ENCODE measurements at regions not wholly inside any gene's neighbourhood (a gene's known extent, or its start where the extent isn't known, plus 50 kb on each side); places are given as distances from the start of the nearest gene placed in this dataset.
"Not testable (repeated sequence)": the region's sequence is repeated elsewhere in the genome, so short reads cannot be mapped to it uniquely, and the experiment has no call there.

DNA sequence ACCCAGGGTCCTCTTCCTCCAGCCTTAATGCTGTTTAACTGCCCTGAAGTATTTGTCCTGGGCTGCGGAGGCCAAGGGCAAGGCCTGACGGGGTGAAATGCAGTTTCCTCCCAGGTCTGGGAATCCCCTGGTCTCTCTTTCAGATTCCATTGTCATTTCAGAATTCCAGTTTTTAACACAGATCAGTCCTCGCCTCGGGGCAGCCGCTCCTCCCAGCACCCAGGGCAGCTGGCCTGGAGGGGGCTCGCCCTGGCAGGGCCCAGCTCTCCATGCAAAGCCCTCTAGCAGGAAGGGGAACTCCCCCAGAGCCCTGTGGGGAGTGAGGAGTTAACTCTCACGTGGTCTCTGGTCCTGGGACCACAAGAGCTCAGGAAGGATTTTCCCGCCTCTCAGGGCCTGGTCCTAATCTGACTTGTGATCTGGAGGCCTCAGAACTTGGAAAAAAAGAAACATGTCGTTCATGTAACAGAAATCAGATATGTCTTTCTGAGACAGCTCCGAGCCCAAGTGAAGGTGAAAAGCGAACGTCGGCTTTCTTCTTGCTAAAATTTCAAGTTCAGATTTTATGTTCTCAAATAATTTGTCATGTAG lies 265.6 kb upstream of the SFSWAP start:
- TF ChIP-seq CTCF (IDR thresholded peaks at IDR 0.05) (no peak), POLR2A (IDR thresholded peaks at IDR 0.05) (no peak)
- Histone ChIP-seq H3K4me3 (no peak overlapping the region), H3K36me3 (no peaks in the 10 kb centered on the region), H3K27me3 (no peaks in the 10 kb centered on the region), H3K27ac (no peak overlapping the region), H3K9me3 (peaks cover 0 to 4% of the 10 kb centered on the region in 2 donors), H3K4me1 (no peaks in the 10 kb centered on the region)
- DNase-seq, result no peak
- intact Hi-C loops (cut with DNase I; ENCODE audit: low total_unique reads), result no loop called here

- no peak overlapping the region for H3K27ac ChIP-seq
- DNase-seq, result no peak
- H3K4me1 ChIP-seq, result no peaks in the 10 kb centered on the region
- no peaks in the 10 kb centered on the region for H3K27me3 ChIP-seq
- H3K4me3 ChIP-seq, result no peak overlapping the region
- TF ChIP-seq POLR2A (IDR thresholded peaks at IDR 0.05) (no peak), CTCF (IDR thresholded peaks at IDR 0.05) (no peak)
- H3K9me3 ChIP-seq, result peaks cover 0 to 4% of the 10 kb centered on the region in 2 donors
- intact Hi-C loops (cut with DNase I; ENCODE audit: low total_unique reads), result no loop called here
- no peaks in the 10 kb centered on the region for H3K36me3 ChIP-seq
These were observed 265.1 kb upstream of the SFSWAP start for GRCh38 chr12:131445795-131446194.

- H3K9me3 ChIP-seq; H3K27ac ChIP-seq; H3K27me3 ChIP-seq; H3K4me3 ChIP-seq; H3K4me1 ChIP-seq; DNase-seq; intact Hi-C loops (cut with DNase I; ENCODE audit: low total_unique reads); H3K36me3 ChIP-seq: not testable (repeated sequence)
These were observed 263.3 kb upstream of the SFSWAP start for GRCh38 chr12:131447636-131448035.

DNA sequence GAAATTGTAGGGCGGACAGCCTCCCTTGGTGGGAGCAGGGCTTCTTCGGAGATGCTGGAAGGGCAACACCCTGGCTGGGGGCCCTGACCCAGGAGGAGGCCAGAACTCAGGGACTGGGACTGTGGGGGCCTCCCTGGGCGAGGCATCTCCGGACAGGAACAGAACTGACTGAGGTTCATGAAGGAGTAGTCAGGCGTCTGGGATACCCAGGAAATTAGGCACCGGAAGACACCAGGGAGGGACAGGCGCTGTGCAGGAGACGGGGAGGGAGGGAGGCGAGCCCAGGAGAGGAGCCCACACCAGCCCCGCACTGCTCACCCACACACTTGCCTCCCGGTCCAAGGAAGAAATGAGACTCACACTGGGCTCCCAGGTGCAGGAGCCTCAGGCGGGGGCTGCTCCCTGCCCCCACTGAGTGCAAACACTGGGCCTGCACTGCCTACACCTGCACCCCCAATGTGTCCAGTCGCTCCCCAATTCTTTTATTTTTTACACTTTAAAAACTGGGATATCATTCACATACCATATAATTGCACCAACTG lies 262.6 kb upstream of the SFSWAP start:
- no peak for TF ChIP-seq CTCF (IDR thresholded peaks at IDR 0.05)

DNA sequence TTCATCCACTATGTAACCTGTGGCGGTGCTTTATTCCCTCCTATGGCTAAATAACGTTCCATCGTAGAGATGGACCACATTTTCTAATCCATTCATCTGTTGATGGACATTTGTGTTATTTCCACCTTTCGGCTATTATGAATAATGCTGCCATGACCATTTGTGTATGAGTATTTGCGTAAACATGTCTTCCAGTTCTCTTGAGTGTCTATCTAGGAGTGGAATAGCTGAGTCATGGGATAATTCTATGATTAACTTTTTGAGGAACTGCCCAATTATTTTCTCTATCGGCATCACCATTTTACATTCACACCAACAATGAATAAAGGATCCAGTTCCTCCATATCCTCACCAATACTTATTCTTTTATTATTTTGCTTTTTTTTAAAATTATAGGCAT lies 261.9 kb upstream of the SFSWAP start:
- H3K4me3 ChIP-seq, result no peak overlapping the region
- H3K9me3 ChIP-seq, result peaks cover 0 to 8% of the 10 kb centered on the region in 2 donors
- H3K36me3 ChIP-seq, result no peaks in the 10 kb centered on the region
- H3K27ac ChIP-seq, result no peak overlapping the region
- H3K27me3 ChIP-seq, result no peaks in the 10 kb centered on the region
- DNase-seq, result no peak
- no peak for TF ChIP-seq POLR2A (IDR thresholded peaks at IDR 0.05)
- TF ChIP-seq CTCF (IDR thresholded peaks at IDR 0.05), result no peak
- no peaks in the 10 kb centered on the region for H3K4me1 ChIP-seq
- intact Hi-C loops (cut with DNase I; ENCODE audit: low total_unique reads), result no loop called here

More for the DNA sequence above, 262.6 kb upstream of the SFSWAP start:
- Histone ChIP-seq H3K36me3 (no peaks in the 10 kb centered on the region), H3K4me1 (no peaks in the 10 kb centered on the region), H3K9me3 (peaks cover 0 to 8% of the 10 kb centered on the region in 2 donors), H3K4me3 (no peak overlapping the region), H3K27me3 (no peaks in the 10 kb centered on the region), H3K27ac (no peak overlapping the region)
- intact Hi-C loops (cut with DNase I; ENCODE audit: low total_unique reads), result no loop called here
- DNase-seq, result no peak

- H3K36me3 ChIP-seq, result no peaks in the 10 kb centered on the region
- H3K4me1 ChIP-seq, result no peaks in the 10 kb centered on the region
- DNase-seq, result no peak
- TF ChIP-seq CTCF (IDR thresholded peaks at IDR 0.05), result no peak
- no peak for TF ChIP-seq POLR2A (IDR thresholded peaks at IDR 0.05)
- intact Hi-C loops (cut with DNase I; ENCODE audit: low total_unique reads), result no loop called here
- H3K4me3 ChIP-seq, result no peak overlapping the region
- H3K9me3 ChIP-seq, result peaks cover 0 to 8% of the 10 kb centered on the region in 2 donors
- H3K27ac ChIP-seq, result no peak overlapping the region
- no peaks in the 10 kb centered on the region for H3K27me3 ChIP-seq
These were observed 258.4 kb upstream of the SFSWAP start for GRCh38 chr12:131452444-131452860.

All from uterus (tissue), 3 donors.